H54 (cell line): ENCODE measurements at regions not wholly inside any gene's neighbourhood (a gene's known extent, or its start where the extent isn't known, plus 50 kb on each side); places are given as distances from the start of the nearest gene placed in this dataset.

Experiments
- DNase-seq: peaks from one replicate; pipeline ENCODE4 v3.0.0; 2011; ENCODE audit warnings: low spot score, mixed read lengths; ENCODE audit not compliant: insufficient read length
- FAIRE-seq: peaks from 3 replicates; lab custom pipeline; 2011; peaks lifted over from hg19 to GRCh38; lab: Jason Lieb, UNC
- POLR2A ChIP-seq: IDR thresholded peaks from 2 replicates; pipeline ENCODE4 v1.6.1; 2011; ENCODE audit warnings: low read depth, mild to moderate bottlenecking, low read length

DNA sequence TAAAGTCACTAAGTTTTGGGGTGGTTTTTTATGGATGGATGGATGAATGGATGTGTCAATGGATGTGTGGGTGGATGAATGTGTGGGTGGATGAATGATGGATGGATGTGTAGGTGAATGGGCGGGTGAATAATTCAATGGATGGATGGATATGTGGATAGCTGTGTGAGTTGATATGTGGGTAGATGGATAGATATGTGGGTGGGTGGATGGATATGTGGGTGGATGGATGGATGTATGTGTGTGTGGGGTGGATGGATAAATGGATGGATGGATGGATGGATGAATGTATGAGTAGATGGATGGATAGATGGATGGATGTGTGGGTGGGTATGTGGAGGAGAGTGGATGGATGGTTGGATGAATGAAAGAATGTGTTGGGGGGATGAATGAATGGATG lies 310.1 kb upstream of the C16orf82 start:
- FAIRE-seq (no peak), DNase-seq (no peak)
- no peak for TF ChIP-seq POLR2A

GRCh38 chr16:26762594-26762993 lies 304.1 kb upstream of the C16orf82 start:
- FAIRE-seq (no peak), DNase-seq (no peak)
- TF ChIP-seq POLR2A = no peak

DNA sequence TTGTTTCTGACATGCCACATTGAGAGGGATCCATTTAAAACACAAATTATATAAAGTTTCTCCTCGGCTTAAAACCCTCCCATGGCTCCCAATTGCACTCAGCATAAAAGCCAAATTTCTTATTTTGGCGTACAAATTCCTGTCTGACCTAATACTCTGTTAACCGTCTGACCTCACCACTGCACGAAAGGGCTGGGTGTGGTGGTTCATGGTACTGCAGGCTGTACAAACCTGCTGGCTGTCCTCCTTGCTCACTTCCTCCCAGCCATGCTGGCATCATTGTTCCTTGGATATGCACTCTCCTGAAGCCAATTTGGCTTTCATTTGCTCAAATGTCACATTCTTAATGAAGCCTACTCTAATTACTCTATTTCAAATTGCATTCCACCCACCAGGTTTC lies 301.6 kb upstream of the C16orf82 start:
- peak; percentile 21 for DNase-seq
- no peak for TF ChIP-seq POLR2A
- no peak for FAIRE-seq

GRCh38 chr16:26768385-26769010 lies 298.2 kb upstream of the C16orf82 start:
- no peak for FAIRE-seq
- TF ChIP-seq POLR2A = no peak
- no peak for DNase-seq

GRCh38 chr16:26770547-26770946 lies 296.2 kb upstream of the C16orf82 start:
- TF ChIP-seq POLR2A = no peak
- DNase-seq = no peak
- FAIRE-seq = no peak

- no peak for DNase-seq
- TF ChIP-seq POLR2A = no peak
- FAIRE-seq = no peak
Measured at GRCh38 chr16:26772503-26772902, 294.2 kb upstream of the C16orf82 start.

DNA sequence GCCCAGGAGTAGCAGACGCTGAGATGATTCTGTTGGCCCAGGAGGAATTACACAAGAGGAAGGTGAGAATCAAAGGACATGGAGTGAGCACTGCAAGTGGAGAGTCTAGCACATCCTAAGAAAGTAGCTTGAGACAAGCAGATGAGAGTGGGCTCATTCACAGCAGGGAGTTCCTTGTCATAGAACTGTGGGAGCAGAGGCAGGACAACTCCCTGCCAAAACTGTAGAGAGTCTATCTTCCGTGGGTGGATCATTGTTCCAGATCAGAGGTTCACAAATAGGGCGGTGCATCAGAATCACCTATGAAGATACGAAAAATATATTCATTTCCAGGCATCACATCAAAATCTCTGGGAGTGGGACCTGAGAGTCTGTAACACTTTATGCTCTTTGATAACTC lies 288.9 kb upstream of the C16orf82 start:
- no peak for DNase-seq
- TF ChIP-seq POLR2A = no peak
- FAIRE-seq = no peak

DNA sequence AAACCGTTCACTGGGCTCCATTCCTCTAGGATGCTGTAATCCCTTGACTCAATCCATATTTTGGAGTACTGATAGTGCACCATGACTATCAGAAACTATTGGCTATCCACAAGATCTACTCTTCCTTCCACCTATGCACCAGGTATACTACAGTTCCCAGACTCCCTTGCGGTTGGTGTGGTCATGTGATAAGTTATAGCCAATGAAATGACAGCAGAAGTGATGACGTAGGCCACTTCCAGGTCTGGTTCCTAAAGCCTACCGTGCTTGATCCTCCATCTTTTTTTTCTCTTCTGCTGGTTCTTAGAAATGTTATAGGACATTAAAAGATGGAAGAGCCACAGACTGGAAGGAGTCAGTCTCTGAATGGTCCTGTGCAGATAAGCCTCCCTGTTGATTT lies 278.8 kb upstream of the C16orf82 start:
- FAIRE-seq = no peak
- no peak for DNase-seq
- TF ChIP-seq POLR2A = no peak

GRCh38 chr16:26791169-26791568 lies 275.6 kb upstream of the C16orf82 start:
- TF ChIP-seq POLR2A = no peak
- FAIRE-seq (no peak), DNase-seq (no peak)

- FAIRE-seq (no peak), DNase-seq (no peak)
- TF ChIP-seq POLR2A = no peak
Measured at GRCh38 chr16:26795184-26795583, 271.5 kb upstream of the C16orf82 start.

DNA sequence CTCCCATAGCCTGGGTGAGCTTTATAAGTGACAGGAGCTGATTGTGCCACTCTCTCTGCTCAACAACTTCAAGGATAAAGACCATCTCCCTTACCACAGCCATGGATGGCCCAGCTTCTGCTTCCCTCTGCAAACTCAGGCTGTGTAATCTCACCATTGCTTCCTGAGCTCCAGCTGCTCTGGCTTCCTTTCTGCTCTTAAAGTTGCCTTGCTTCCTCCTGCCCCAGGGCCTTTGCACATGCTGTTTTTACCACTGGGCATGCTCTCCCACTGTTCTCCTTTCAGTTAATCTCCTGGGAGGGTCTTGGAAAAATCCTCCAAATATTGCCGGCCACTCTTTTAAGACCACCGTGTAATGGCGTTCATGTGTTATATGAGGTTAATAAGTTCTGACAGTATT lies 265.1 kb upstream of the C16orf82 start:
- no peak for DNase-seq
- TF ChIP-seq POLR2A = no peak

DNA sequence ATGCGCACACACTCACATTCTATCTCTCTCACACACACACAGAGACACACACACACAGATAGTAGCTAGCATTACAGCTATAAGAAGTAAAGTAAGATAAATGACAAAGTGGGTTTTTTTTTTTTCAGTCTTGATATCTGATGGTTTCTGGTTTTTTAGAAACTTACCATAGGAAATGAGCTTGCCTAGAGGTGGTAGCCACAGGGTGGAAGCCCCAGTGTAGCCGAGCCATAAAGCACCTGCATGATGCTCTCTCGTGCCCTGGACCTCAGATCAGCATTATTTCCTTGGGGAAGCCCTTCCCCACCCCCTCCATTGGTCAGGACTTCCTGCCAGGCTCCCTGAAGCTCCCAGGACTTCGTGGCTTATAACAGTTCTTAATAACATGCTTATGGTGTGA lies 264.3 kb upstream of the C16orf82 start:
- no peak for DNase-seq
- no peak for FAIRE-seq
- TF ChIP-seq POLR2A = no peak

More for the DNA sequence above, 265.1 kb upstream of the C16orf82 start:
- FAIRE-seq = no peak

- TF ChIP-seq POLR2A = no peak
- DNase-seq = no peak
- no peak for FAIRE-seq
Measured at GRCh38 chr16:26802965-26803364, 263.8 kb upstream of the C16orf82 start.

DNA sequence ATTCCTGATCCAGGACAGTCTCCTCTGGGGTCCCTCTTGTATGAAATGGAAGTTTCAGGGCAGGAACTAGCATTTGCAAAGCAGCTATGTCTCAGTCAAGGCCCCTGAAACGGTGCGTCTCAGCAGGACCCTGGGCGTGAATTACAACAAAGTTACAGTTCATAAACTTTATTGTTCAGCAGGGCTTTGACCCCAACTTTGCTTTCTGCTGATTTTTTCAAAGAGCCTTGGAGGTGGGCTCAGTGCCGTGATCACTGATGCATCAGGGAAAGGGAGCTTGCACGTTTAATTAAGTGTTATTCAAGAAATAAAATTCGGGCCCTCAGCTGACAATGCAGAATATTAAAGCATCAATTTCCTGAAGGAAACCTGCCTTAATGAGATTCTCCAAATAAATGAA lies 260.1 kb upstream of the C16orf82 start:
- DNase-seq (no peak), FAIRE-seq (no peak)
- TF ChIP-seq POLR2A = no peak

DNA sequence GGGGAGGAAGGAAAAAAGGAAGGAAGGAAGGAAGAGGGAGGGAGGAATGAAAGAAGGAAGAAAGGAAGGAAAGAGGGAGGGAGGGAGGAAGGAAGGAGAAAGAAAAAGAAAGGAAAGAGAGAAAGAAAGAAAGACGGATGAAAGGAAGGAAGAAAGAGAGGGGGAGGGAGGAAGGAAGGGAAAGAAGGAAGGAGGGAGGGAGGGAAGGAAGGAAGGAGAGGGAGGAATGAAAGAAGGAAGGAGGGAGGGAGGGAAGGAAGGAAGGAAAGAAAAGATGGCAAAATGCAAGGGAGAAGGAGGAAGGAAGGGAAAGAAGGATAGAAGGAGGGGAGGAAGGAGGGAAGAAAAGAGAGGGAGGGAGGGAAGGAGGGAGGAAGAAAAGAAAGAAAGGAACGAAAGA lies 257.3 kb upstream of the C16orf82 start:
- DNase-seq (no peak), FAIRE-seq (no peak)
- TF ChIP-seq POLR2A = no peak
